ENCODE measurements at regions not wholly inside any gene's neighbourhood (a gene's known extent, or its start where the extent isn't known, plus 50 kb on each side); places are given as distances from the start of the nearest gene placed in this dataset.

DNA sequence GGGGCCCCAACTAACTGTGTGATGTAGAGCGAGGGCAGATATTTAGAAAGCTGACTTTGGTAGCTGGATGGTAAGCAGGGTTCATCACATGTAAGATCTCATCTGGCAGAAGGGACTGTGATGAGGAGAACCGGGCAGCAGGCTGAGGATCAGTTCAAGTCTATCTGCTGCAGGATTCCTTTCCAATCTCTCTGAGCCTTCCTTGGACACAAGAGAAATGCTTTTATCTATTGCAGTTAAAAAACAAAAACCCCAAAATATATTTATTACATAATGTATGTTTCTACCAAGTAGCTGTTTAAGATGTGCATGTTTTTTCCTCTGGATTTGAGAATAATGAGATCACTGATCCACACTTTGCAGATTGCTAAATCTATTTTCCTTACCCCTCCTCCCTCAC is 411.5 kb downstream of the RAP2B start:
- H3K18ac ChIP-seq (ENCODE audit: low read length), result no peak overlapping the region
- H3K14ac ChIP-seq (ENCODE audit: low read length), result no peak overlapping the region
- H3K79me1 ChIP-seq (ENCODE audit: low read length), result no peaks in the 10 kb centered on the region
- H3K79me2 ChIP-seq (ENCODE audit: control insufficient read depth, insufficient read depth, low read length, poor library complexity), result no peaks in the 10 kb centered on the region
- no peak overlapping the region for H2BK12ac ChIP-seq (ENCODE audit: low read length)
- no peak for DNase-seq
- H3K36me3 ChIP-seq (ENCODE audit: control insufficient read depth in 1 of 2, insufficient read depth in 2 of 2, low read length in 2 of 2), result no peaks in the 10 kb centered on the region
- no peak overlapping the region for H3K23ac ChIP-seq (ENCODE audit: low read length)
- H3K4me3 ChIP-seq (ENCODE audit: low read depth, low read length), result no peak overlapping the region
- no peak overlapping the region for H3K27ac ChIP-seq (ENCODE audit: low read depth, low read length)
- H3K9me3 ChIP-seq (ENCODE audit: insufficient read depth, low read depth, low read length), result no peaks in the 10 kb centered on the region
- H2BK120ac ChIP-seq (ENCODE audit: insufficient read depth, low read length, poor library complexity), result no peak overlapping the region
- no peaks in the 10 kb centered on the region for H3K4me1 ChIP-seq (ENCODE audit: control insufficient read depth in 1 of 2, insufficient read depth in 2 of 2, low read length in 2 of 2)
- no peak overlapping the region for H4K8ac ChIP-seq (ENCODE audit: low read depth, low read length)
- no peak overlapping the region for H3K9ac ChIP-seq (ENCODE audit: low read length)
- H3K27me3 ChIP-seq (ENCODE audit: insufficient read depth, low read length), result no peaks in the 10 kb centered on the region
- no peak overlapping the region for H3K4me2 ChIP-seq (ENCODE audit: low read length)
- H2AFZ ChIP-seq (ENCODE audit: insufficient read depth, low read length, poor library complexity), result no peak overlapping the region
- H4K12ac ChIP-seq (ENCODE audit: low read depth, low read length), result no peak overlapping the region
- WGBS (ENCODE audit: extremely low coverage, insufficient coverage, insufficient read length), result no CpG with 5 or more reads among the region's 2 CpGs
- H2BK5ac ChIP-seq (ENCODE audit: low read depth, low read length, poor library complexity), result no peak overlapping the region
- H3K4ac ChIP-seq (ENCODE audit: low read depth, low read length), result no peak overlapping the region
- H4K91ac ChIP-seq (ENCODE audit: low read depth, low read length), result no peak overlapping the region
- H2AK5ac ChIP-seq (ENCODE audit: low read length), result no peak overlapping the region

DNA sequence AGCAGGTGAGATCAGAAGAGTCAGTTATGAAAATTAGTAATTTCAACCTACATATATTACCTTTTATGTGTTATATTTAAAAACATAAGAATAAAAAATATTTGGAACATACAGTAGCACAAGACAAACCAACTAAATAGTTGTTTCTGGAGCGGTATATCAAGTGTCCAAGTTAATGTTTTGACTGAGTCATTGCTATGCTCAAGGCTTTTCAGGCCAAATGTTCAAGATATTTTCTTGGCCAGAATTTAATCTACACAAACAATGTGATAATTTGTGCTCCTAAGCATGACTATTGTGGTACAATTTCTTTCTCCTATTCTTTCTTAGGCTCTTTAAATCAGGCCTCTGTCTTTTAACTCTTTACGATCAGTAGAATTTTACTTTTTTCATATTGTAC is 412.4 kb downstream of the RAP2B start:
- Histone ChIP-seq H3K9ac (ENCODE audit: low read length) (no peak overlapping the region), H2BK12ac (ENCODE audit: low read length) (no peak overlapping the region), H3K36me3 (ENCODE audit: control insufficient read depth in 1 of 2, insufficient read depth in 2 of 2, low read length in 2 of 2) (no peaks in the 10 kb centered on the region), H2BK5ac (ENCODE audit: low read depth, low read length, poor library complexity) (no peak overlapping the region), H2AK5ac (ENCODE audit: low read length) (no peak overlapping the region), H3K4me1 (ENCODE audit: control insufficient read depth in 1 of 2, insufficient read depth in 2 of 2, low read length in 2 of 2) (no peaks in the 10 kb centered on the region), H3K18ac (ENCODE audit: low read length) (no peak overlapping the region), H2AFZ (ENCODE audit: insufficient read depth, low read length, poor library complexity) (no peak overlapping the region), H3K79me1 (ENCODE audit: low read length) (no peaks in the 10 kb centered on the region), H3K27me3 (ENCODE audit: insufficient read depth, low read length) (no peaks in the 10 kb centered on the region), H4K12ac (ENCODE audit: low read depth, low read length) (no peak overlapping the region), H3K4me2 (ENCODE audit: low read length) (no peak overlapping the region), H2BK120ac (ENCODE audit: insufficient read depth, low read length, poor library complexity) (no peak overlapping the region), H4K91ac (ENCODE audit: low read depth, low read length) (no peak overlapping the region), H3K4ac (ENCODE audit: low read depth, low read length) (no peak overlapping the region), H4K8ac (ENCODE audit: low read depth, low read length) (no peak overlapping the region), H3K4me3 (ENCODE audit: low read depth, low read length) (no peak overlapping the region), H3K9me3 (ENCODE audit: insufficient read depth, low read depth, low read length) (no peaks in the 10 kb centered on the region), H3K14ac (ENCODE audit: low read length) (no peak overlapping the region), H3K79me2 (ENCODE audit: control insufficient read depth, insufficient read depth, low read length, poor library complexity) (no peaks in the 10 kb centered on the region), H3K23ac (ENCODE audit: low read length) (no peak overlapping the region), H3K27ac (ENCODE audit: low read depth, low read length) (no peak overlapping the region)
- no peak for DNase-seq
- no CpG with 5 or more reads among the region's 2 CpGs for whole genome bisulfite sequencing (ENCODE audit: extremely low coverage, insufficient coverage, insufficient read length)

DNA sequence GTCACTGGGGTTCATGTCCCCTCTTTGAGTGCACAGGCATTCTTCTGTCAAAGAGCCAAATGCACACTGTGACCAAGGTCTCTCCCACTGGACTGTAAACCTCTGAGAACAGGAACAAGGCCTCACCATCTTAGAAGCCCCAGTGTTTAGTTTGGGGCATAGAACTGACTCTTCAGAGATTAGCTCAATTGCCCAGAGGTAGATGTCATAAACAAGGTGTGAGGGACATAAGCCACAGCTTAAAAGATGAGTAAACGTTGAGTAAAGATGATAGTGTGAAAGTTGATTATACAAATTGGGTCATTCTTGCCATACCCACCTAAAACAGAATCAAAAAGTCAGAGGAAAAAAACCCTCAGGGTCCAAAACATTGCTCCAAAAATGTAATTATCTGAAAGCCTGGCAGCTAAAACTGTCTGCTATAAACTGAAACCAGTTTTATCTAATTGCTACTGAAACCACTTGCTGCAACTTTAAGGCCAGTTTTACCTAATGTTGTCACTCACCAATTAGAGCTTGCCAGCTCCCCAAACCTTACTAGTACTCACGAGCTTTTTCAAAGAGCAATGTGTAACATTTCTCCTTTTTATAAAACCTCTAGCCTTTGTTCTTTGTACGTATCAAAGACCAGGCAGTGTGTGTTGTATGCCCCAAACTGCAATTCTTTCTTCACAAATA is 415.2 kb downstream of the RAP2B start:
- no peak overlapping the region for H2AFZ ChIP-seq (ENCODE audit: insufficient read depth, low read length, poor library complexity)
- H3K4me3 ChIP-seq (ENCODE audit: low read depth, low read length), result no peak overlapping the region
- no peak overlapping the region for H2AK5ac ChIP-seq (ENCODE audit: low read length)
- H3K79me1 ChIP-seq (ENCODE audit: low read length), result no peaks in the 10 kb centered on the region
- no peak overlapping the region for H3K27ac ChIP-seq (ENCODE audit: low read depth, low read length)
- no peaks in the 10 kb centered on the region for H3K27me3 ChIP-seq (ENCODE audit: insufficient read depth, low read length)
- no peak overlapping the region for H3K9ac ChIP-seq (ENCODE audit: low read length)
- no peak overlapping the region for H2BK120ac ChIP-seq (ENCODE audit: insufficient read depth, low read length, poor library complexity)
- no peaks in the 10 kb centered on the region for H3K79me2 ChIP-seq (ENCODE audit: control insufficient read depth, insufficient read depth, low read length, poor library complexity)
- WGBS (ENCODE audit: extremely low coverage, insufficient coverage, insufficient read length), result no CpG with 5 or more reads among the region's 3 CpGs
- no peak overlapping the region for H3K18ac ChIP-seq (ENCODE audit: low read length)
- no peak overlapping the region for H4K91ac ChIP-seq (ENCODE audit: low read depth, low read length)
- H3K4me1 ChIP-seq (ENCODE audit: control insufficient read depth in 1 of 2, insufficient read depth in 2 of 2, low read length in 2 of 2), result no peaks in the 10 kb centered on the region
- no peak overlapping the region for H3K14ac ChIP-seq (ENCODE audit: low read length)
- no peak overlapping the region for H2BK12ac ChIP-seq (ENCODE audit: low read length)
- no peak overlapping the region for H2BK5ac ChIP-seq (ENCODE audit: low read depth, low read length, poor library complexity)
- H3K4me2 ChIP-seq (ENCODE audit: low read length), result no peak overlapping the region
- no peak for DNase-seq
- no peak overlapping the region for H4K8ac ChIP-seq (ENCODE audit: low read depth, low read length)
- H3K23ac ChIP-seq (ENCODE audit: low read length), result no peak overlapping the region
- no peaks in the 10 kb centered on the region for H3K36me3 ChIP-seq (ENCODE audit: control insufficient read depth in 1 of 2, insufficient read depth in 2 of 2, low read length in 2 of 2)
- no peaks in the 10 kb centered on the region for H3K9me3 ChIP-seq (ENCODE audit: insufficient read depth, low read depth, low read length)
- H3K4ac ChIP-seq (ENCODE audit: low read depth, low read length), result no peak overlapping the region
- no peak overlapping the region for H4K12ac ChIP-seq (ENCODE audit: low read depth, low read length)

DNA sequence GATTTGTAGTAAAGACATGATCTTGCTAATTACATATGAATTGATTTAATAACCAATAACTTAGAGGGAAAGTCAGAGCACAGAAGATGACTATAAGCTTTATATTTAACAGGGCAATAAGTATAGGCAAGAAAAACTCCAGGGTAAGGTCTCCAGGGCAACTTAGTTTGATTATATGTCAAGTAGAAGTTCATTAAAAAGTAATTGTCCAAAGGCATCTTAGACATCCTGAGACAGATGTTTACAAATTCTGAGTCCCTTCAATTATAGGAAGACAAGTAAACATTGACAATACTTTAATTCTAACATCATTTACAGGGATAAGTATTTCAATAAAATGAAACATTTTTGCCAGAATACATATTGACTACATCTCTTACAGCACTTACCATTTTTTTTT is 416.0 kb downstream of the RAP2B start:
- Histone ChIP-seq H4K8ac (ENCODE audit: low read depth, low read length) (no peak overlapping the region), H3K27me3 (ENCODE audit: insufficient read depth, low read length) (no peaks in the 10 kb centered on the region), H3K9me3 (ENCODE audit: insufficient read depth, low read depth, low read length) (no peaks in the 10 kb centered on the region), H2BK5ac (ENCODE audit: low read depth, low read length, poor library complexity) (no peak overlapping the region), H3K4me2 (ENCODE audit: low read length) (no peak overlapping the region), H2AK5ac (ENCODE audit: low read length) (no peak overlapping the region), H3K4me3 (ENCODE audit: low read depth, low read length) (no peak overlapping the region), H3K4me1 (ENCODE audit: control insufficient read depth in 1 of 2, insufficient read depth in 2 of 2, low read length in 2 of 2) (no peaks in the 10 kb centered on the region), H2BK120ac (ENCODE audit: insufficient read depth, low read length, poor library complexity) (no peak overlapping the region), H4K12ac (ENCODE audit: low read depth, low read length) (no peak overlapping the region), H3K9ac (ENCODE audit: low read length) (no peak overlapping the region), H3K4ac (ENCODE audit: low read depth, low read length) (no peak overlapping the region), H4K91ac (ENCODE audit: low read depth, low read length) (no peak overlapping the region), H3K18ac (ENCODE audit: low read length) (no peak overlapping the region), H3K23ac (ENCODE audit: low read length) (no peak overlapping the region), H2AFZ (ENCODE audit: insufficient read depth, low read length, poor library complexity) (no peak overlapping the region), H3K14ac (ENCODE audit: low read length) (no peak overlapping the region), H2BK12ac (ENCODE audit: low read length) (no peak overlapping the region), H3K36me3 (ENCODE audit: control insufficient read depth in 1 of 2, insufficient read depth in 2 of 2, low read length in 2 of 2) (no peaks in the 10 kb centered on the region), H3K79me2 (ENCODE audit: control insufficient read depth, insufficient read depth, low read length, poor library complexity) (no peaks in the 10 kb centered on the region), H3K27ac (ENCODE audit: low read depth, low read length) (no peak overlapping the region), H3K79me1 (ENCODE audit: low read length) (no peaks in the 10 kb centered on the region)
- no peak for DNase-seq

Data from trophoblast cell (in vitro differentiated cells and primary cell).